Chondrocyte (in vitro differentiated cells): ENCODE measurements at regions not wholly inside any gene's neighbourhood (a gene's known extent, or its start where the extent isn't known, plus 50 kb on each side); places are given as distances from the start of the nearest gene placed in this dataset.

Experiments
- DNase-seq: peaks from one replicate; pipeline ENCODE4 v3.0.0; 2021; ENCODE audit warnings: mixed read lengths, low spot score
- H3K27ac Mint-ChIP-seq: one replicate; pipeline ENCODE4 v1.8.0; 2021; ENCODE audit warnings: mild to moderate bottlenecking, moderate library complexity, mixed read lengths; ENCODE audit not compliant: unreplicated experiment
- H3K27me3 Mint-ChIP-seq: 2 replicates; pipeline ENCODE4 v1.8.0; 2021; ENCODE audit warnings: low read depth, mixed read lengths
- H3K36me3 Mint-ChIP-seq: 2 replicates; pipeline ENCODE4 v1.8.0; 2021; ENCODE audit warnings: low read depth, mixed read lengths
- H3K4me1 Mint-ChIP-seq: 2 replicates; pipeline ENCODE4 v1.8.0; 2021; ENCODE audit warnings: low read depth, mild to moderate bottlenecking, mixed read lengths
- H3K4me3 Mint-ChIP-seq: one replicate; pipeline ENCODE4 v1.8.0; 2021; ENCODE audit warnings: mild to moderate bottlenecking, moderate library complexity, mixed read lengths; ENCODE audit not compliant: unreplicated experiment
- H3K9me3 Mint-ChIP-seq: 2 replicates; pipeline ENCODE4 v1.8.0; 2021; ENCODE audit warnings: low read depth, mixed read lengths
- TF ChIP-seq, protein P1 (sequence below): fragments of 200-600 bp; sonication (generic); IDR thresholded peaks from 2 replicates; pipeline ENCODE4 v1.5.0; 2021; ENCODE audit warnings: antibody characterized with exemption, mild to moderate bottlenecking, moderate library complexity

DNA sequence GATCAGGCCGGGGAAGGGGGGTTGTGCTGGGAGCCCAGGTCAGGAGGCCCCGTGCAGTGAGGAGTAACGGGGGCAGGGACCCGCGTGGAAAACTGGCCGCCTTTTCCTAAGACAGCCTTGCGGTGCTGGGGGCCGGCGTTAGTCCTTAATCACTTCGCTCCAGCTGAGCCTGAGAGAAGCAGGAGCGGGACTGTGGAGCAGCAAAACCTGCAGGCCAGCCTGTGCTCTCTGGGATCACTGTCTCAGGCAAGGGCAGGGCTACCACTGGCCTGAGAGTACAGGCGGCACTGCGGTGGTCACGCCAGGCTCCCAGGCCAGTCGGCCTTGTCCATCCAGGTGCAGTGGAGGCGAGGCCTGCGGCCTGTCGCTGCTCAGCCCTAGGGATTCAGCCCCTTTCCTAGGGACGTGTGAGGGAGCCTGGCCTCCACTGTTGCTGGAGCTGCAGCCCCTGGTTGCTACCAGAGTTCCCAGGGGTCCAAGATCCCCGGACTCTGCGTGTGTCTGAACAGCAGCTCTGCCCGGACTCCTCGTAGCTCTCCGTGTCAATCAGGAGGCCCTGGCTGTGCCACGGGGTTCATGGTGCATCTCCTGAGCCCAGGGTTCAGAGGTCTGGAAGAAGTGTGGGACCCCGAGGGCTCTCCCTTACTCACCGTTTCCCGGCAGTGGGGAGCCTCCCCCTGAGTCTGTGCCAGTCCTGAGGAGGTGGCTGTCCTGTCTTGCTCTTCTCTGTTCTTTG is 2141.7 kb upstream of the TENM3 start:
- H3K4me3 Mint-ChIP-seq = no peak overlapping the region
- no peaks in the 10 kb centered on the region for H3K36me3 Mint-ChIP-seq
- TF ChIP-seq, protein P1, sequence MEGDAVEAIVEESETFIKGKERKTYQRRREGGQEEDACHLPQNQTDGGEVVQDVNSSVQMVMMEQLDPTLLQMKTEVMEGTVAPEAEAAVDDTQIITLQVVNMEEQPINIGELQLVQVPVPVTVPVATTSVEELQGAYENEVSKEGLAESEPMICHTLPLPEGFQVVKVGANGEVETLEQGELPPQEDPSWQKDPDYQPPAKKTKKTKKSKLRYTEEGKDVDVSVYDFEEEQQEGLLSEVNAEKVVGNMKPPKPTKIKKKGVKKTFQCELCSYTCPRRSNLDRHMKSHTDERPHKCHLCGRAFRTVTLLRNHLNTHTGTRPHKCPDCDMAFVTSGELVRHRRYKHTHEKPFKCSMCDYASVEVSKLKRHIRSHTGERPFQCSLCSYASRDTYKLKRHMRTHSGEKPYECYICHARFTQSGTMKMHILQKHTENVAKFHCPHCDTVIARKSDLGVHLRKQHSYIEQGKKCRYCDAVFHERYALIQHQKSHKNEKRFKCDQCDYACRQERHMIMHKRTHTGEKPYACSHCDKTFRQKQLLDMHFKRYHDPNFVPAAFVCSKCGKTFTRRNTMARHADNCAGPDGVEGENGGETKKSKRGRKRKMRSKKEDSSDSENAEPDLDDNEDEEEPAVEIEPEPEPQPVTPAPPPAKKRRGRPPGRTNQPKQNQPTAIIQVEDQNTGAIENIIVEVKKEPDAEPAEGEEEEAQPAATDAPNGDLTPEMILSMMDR = no peak
- no peak overlapping the region for H3K27ac Mint-ChIP-seq
- H3K9me3 Mint-ChIP-seq = no peaks in the 10 kb centered on the region
- H3K4me1 Mint-ChIP-seq = no peaks in the 10 kb centered on the region
- H3K27me3 Mint-ChIP-seq = no peaks in the 10 kb centered on the region
- DNase-seq = peak; percentile 77

DNA sequence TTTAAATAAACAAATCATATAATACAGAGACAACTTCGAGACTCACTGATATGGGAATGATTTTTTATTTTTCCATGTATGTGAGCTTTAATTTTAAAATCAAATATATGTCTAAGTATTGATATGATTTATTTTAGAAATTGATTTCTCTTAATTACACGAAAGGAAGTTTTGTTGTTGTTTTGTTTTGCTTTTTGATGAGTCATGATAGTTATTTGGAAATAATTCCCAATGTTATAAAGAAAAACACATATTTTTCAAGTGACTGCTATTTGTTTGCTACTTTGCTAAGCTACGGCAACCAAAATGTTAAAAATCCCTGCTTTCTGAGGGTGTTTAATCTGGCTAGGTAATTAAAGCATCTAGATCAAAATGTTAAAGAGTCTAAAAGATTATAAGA is 2139.4 kb upstream of the TENM3 start:
- TF ChIP-seq, protein P1 = no peak
- H3K27me3 Mint-ChIP-seq = no peaks in the 10 kb centered on the region
- H3K4me1 Mint-ChIP-seq = no peaks in the 10 kb centered on the region
- H3K27ac Mint-ChIP-seq = no peak overlapping the region
- H3K36me3 Mint-ChIP-seq = no peaks in the 10 kb centered on the region
- no peak overlapping the region for H3K4me3 Mint-ChIP-seq
- DNase-seq = no peak
- no peaks in the 10 kb centered on the region for H3K9me3 Mint-ChIP-seq

DNA sequence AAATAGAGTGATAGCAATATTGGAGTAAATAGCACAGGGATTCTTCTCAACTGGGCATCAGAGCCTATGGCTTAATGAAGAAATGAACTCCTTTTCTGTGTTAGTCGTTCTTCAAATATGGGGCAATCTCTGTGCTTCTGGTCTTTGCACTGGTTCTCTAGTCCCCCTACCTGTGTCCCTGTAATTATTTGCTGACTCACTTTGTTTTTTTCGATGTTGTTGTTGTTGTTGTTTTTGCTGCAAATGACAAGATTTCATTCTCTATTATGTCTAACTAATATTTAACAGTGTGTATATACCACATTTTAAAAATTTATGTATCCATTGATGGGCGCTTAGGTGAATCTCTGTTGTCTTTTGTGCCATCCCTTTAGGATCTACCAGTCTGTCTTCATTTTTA is 2137.8 kb upstream of the TENM3 start:
- Mint-ChIP-seq H3K27ac (no peak overlapping the region), H3K9me3 (no peaks in the 10 kb centered on the region)

DNA sequence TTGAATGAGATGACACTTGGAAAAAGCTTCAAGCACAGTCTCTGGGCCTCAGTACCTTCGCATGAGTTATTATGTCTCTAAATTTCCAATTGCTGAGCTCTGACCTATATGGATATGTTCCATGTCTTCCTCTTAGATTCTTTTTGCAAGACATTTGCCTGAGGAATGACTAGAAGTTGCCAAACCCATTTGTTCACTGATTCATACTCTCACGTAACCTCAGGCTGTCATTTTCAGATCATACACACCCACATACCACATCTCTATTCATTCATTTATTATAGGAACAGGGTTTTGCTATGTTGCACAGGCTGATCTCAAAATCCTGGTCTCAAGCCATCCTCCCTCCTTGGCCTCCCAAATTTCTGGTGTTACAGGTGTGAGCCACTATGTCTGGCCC is 2137.1 kb upstream of the TENM3 start:
- Mint-ChIP-seq H3K27ac (no peak overlapping the region), H3K9me3 (no peaks in the 10 kb centered on the region)

More for the DNA sequence above, 2137.8 kb upstream of the TENM3 start:
- H3K4me1 Mint-ChIP-seq = no peaks in the 10 kb centered on the region
- no peaks in the 10 kb centered on the region for H3K27me3 Mint-ChIP-seq
- no peak for DNase-seq
- TF ChIP-seq, protein P1 = no peak
- no peaks in the 10 kb centered on the region for H3K36me3 Mint-ChIP-seq
- no peak overlapping the region for H3K4me3 Mint-ChIP-seq

DNA sequence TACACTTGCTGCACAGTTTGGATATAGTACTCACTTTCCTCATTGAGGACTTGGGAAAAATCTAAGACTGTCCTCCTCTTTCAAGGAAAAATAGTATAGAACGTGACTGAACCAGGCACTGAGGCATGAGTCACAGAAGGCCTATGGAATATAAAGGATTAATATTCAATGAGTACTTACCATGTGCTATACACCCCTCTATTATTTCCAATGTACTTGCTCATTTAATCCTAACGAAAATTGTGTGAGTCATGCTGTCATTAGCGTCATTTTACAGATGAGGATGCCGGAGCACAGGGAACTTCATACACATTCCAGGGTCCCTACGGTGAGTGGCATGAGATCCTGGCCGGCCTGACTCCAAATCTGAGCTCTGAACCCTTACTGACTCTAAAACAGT is 2136.2 kb upstream of the TENM3 start:
- H3K4me3 Mint-ChIP-seq = no peak overlapping the region
- no peaks in the 10 kb centered on the region for H3K36me3 Mint-ChIP-seq
- TF ChIP-seq, protein P1 = no peak
- no peaks in the 10 kb centered on the region for H3K9me3 Mint-ChIP-seq
- H3K27ac Mint-ChIP-seq = no peak overlapping the region
- H3K4me1 Mint-ChIP-seq = no peaks in the 10 kb centered on the region
- peaks cover 1% of the 10 kb centered on the region for H3K27me3 Mint-ChIP-seq
- no peak for DNase-seq

More for the DNA sequence above, 2137.1 kb upstream of the TENM3 start:
- TF ChIP-seq, protein P1 = no peak
- DNase-seq = no peak
- Mint-ChIP-seq H3K4me3 (no peak overlapping the region), H3K36me3 (no peaks in the 10 kb centered on the region), H3K27me3 (no peaks in the 10 kb centered on the region), H3K4me1 (no peaks in the 10 kb centered on the region)
